Stimulated activated CD8-positive, alpha-beta memory T cell treated with anti-CD3 and anti-CD28 coated beads, Interleukin-15, amount 100 ng/mL, for 1 hour (primary cell): ENCODE measurements at regions not wholly inside any gene's neighbourhood (a gene's known extent, or its start where the extent isn't known, plus 50 kb on each side); places are given as distances from the start of the nearest gene placed in this dataset.

Source experiments
- DNase-seq: peaks from one replicate; pipeline ENCODE4 v3.0.0-alpha.2; 2020; ENCODE audit warnings: low read depth

DNA sequence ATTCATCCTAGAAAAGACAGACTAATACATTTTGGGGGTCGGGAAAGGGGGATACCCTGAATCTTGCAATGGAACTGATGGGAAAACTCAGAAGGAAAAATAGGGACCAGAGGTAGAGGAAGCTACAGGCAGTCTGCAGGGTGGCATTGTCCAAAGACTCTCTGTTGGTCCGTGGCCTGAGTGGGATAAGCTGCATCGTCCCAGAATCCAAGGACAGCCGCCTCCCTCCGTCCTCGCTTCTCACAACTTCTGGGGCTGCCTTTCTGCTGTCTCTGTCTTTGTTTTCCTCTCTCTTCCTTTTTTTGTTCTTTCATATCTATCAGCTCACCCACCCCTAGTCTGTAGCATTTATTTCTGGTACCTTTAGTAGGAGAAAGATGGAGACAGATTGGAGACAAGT, 1052.6 kb upstream of the RBFOX1 start:
- no peak for DNase-seq

DNA sequence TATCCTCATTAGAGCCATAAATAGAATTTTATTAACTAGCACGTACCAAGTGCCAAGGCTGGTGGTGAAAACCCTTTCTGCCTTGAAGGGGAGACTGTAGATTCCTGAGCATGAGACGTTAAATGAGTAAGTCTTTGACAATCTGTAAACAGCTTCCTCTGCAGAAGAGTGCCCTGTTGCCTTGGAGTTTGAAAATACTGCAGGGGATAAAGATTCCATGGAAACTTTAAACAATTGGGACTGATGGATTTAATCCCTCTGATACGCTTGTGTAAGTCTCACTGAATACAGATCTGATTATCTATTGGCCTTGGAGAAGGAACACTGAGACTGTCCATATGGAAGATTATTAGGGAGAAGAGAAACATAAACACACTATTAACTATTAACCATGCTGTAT, 1053.4 kb upstream of the RBFOX1 start:
- no peak for DNase-seq

DNA sequence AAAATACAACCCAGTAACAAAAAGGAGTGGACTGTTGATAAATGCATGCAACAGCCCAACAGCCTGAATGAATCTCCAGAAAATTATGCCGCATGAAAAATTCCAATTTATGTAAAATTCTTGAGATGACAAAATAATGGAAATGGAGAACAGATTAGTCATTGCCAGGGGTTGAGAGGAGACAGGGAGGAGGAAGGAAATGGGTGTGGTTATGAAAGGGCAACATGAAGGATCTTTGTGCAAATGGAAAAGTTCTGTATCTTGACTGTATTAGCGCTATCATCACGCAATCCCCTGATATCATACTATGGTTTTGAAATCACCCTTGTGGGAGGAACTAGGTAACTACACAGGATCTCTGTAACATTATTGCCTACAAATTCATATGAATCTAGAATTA, 1058.3 kb upstream of the RBFOX1 start:
- DNase-seq, result no peak

GRCh38 chr16:6267682-6268081, 1065.0 kb upstream of the RBFOX1 start:
- DNase-seq, result no peak

DNA sequence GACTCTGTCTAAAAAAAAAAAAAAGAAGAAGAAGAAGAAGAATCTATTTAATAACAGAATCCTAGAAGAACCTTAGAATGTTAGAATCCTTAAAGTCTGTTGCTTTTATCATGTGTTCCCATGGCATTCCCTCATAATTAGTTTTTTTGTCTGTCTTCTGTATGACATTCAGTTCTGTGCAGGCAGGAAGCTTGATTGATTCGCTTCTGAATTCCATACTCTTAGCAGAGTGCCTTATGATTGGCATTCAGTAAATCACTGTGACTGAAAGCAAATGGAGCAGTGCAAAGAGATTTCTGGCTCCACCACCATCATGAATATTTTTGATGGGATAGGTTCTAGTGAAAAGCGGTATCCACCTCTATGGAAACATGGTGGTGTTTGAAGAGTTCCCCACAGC, 1065.9 kb upstream of the RBFOX1 start:
- DNase-seq, result no peak

GRCh38 chr16:6265968-6266367, 1066.7 kb upstream of the RBFOX1 start:
- DNase-seq, result no peak

DNA sequence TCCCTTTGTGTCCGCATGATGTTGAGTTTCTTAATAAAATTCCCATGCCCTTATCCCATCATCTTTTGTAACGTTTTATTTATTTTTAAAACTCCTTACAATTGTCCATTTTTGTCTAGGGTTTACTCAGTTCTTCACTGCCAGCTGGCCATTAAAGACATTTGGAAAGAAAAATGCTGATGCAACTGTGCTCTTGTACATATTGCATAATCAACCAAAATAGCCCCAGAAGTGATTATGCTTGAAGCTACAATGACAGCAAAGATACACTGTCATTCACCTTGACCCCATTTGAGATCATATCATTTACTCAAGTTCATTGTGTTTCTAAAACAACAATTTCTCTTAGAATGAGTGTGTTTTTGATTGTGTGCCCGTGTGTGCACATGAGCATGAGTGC, 1074.6 kb upstream of the RBFOX1 start:
- DNase-seq, result no peak

DNA sequence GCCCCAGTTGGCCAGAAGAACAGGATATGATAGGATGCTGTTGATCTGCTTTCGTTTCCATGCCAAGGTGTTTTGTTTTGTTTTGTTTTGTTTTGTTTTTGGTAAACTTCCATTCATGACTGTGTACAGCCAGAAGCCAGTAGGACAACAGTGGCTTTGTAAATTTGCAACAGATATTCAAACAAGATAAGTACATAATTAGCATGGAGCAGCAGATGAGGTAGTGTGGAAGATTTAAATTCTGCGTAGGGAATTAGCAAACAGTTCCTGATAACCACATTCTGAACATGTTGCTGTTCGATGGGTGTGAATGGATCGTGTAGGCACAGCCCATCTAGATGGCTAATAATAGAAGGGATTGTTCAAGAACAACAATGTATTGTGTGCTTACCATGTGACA, 1080.1 kb upstream of the RBFOX1 start:
- DNase-seq, result no peak

DNA sequence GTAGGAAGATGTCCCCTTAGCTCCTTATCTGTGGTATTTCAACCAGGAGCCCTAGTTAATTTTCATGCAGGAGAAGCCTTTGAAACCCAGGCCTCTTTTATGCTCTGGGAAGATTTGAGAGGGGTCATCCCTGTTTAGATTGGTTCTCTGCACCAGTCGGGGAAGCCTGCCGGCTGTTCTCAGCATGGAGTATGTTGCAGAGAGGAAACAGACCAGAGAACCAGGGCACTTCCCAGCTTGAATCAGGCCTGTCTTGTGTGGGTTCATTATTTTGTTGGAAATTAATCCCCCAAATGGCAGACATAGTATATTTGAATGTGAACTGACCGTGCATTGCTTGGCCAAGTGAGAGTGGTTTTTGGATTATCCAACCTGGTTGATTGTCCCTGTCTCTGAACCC, 1082.1 kb upstream of the RBFOX1 start:
- no peak for DNase-seq

DNA sequence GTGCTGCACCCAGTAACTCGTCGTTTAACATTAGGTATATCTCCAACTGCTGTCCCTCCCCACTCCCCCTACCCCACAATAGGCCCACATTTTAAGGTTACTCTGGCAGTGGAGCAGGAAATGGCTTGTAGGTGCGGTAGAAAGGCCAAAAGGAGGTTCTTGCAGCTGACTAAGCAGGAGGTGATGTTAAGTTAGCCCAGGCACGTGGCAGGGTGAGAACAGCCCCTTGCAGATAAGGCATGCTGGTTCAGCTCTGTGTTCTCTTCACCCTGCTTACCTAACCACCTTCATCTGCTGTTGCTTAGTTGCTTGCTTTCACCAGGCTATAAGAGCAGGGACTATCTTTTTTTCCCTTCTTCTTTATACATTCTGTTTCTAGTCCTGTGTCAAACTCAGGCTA, 1082.8 kb upstream of the RBFOX1 start:
- no peak for DNase-seq

- no peak for DNase-seq
Measured at GRCh38 chr16:6248199-6248598, 1084.4 kb upstream of the RBFOX1 start.

DNA sequence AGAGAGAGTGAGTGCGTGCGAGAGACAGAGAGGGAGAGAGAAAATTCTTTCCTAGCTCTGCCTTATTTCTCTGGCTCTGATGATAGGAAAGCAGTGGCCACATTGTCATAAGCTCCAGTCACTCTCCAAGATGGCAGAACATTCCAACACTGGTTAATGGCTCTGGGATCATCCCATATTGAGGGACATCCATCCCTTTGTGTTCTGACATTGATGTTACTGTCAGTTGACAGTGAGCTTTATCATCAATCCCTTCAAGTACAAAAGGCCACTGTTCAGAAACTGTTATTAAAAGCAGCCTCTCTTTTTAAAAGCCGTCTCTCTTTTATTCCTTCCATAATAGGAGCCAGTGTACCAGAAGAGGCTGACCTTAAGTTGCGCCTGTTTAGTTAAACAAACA, 1084.9 kb upstream of the RBFOX1 start:
- no peak for DNase-seq

- no peak for DNase-seq
Measured at GRCh38 chr16:6247150-6247549, 1085.5 kb upstream of the RBFOX1 start.

GRCh38 chr16:6246266-6246665, 1086.4 kb upstream of the RBFOX1 start:
- no peak for DNase-seq

DNA sequence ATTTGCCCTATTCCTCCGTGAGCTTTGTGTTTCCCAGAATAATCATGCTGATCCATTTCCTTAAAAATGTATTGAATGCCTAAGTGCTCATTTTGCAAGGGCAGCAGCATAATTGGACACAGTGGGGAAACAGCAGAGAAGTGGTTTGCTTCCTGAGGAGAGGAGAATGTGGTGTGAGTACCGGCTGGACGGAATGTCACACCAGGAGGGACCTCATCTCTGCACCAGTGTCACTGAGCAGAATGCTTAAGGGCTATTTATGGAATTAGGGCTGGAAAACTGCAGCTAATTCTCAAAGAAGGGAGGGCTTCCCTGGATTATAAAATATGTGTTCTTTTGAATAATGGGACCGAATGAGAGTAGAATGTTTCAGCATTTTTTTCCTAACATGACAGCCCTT, 1100.6 kb upstream of the RBFOX1 start:
- no peak for DNase-seq

DNA sequence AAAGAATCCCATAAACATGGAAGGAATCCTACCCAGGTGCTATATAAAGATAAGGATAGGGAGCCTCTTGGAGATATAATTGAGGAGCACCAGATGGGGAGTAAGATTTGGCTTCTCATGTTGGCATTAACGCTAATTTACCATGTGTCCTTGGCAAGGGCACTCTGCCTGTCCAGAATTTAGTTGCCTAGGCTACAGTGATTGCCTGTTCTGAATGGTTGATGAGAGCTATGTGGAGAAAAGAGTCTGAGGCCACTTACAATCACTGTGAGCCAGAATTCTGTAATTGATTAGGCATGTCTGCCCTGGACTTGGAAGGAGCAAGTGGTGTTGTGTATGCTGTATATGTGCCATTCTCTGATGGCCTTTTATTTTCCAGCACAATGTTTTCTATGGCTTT, 1101.2 kb upstream of the RBFOX1 start:
- no peak for DNase-seq

DNA sequence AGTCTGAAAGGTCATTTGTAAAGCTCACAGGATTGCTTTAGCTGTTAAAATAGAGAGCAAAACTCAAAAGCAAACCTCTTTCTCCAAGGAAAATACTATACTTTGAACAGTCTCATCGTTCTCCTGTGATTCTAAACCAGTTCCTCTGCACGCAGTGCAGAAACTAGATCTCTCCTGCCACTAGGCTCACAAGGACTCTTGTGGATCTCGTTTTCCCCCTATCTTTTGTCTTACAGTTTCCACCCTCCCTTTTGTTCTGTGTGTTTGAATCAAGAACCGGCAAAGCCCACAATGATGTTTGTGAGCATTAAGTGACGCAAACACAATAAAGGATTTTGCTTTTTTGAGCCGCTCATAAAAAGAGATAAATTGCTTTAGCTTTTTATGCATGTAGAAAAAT, 1103.5 kb upstream of the RBFOX1 start:
- no peak for DNase-seq

DNA sequence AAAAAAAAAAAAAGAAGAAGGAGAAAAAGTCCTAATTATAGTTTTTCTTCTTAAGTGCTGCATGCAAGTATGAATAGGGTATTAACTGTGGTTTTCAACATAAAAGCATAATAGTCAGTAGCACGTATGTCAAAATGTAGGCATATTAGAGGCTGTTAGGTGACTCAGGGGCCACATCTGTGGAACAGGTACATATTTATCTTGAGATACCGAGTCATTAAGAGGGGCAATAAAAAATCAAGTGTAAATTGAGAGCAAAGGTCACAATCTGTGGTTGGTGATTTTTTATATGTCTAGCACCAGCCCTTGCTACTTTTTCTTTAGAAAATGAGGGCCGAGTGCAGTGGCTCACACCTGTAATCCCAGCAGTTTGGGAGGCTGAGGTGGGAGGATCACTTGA, 1113.8 kb upstream of the RBFOX1 start:
- DNase-seq, result no peak

DNA sequence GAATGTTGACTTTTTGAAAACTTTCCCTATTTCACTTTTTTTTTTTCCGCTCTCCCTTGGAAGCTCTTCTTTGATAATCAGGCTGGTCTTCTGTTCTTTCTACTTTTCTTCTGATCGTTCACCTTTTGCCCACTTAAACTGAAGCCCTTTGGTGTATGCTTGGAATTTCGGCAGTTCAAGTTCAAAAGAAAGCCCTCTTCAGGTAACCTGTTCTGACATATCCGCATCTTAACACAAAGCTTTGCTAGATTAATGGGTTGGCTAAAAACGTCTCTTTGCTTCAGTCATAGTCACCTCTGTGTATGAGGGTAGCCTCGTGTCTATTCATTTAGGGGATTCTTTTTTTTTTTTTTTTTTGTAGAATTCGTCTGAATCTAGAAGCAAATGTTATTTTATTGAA, 1115.8 kb upstream of the RBFOX1 start:
- no peak for DNase-seq

DNA sequence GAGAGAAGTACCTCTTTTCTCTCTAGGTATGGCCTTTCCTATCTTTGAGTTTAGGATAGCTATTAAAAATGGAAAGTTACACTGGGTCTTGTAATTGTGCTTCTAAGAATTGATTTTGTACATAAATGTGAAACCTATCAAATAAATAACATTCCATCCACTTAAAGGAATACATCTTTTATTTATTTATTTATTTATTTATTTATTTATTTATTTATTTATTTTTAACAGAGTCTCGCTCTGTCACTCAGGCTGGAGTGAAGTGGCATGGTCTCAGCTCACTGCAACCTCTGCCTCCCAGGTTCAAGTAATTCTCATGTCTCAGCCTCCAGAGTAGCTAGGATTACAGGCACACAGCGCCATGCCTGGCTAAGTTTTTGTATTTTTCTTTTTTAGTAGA, 1114.0 kb upstream of the EEF2KMT start:
- DNase-seq, result no peak

- DNase-seq, result no peak
Measured at GRCh38 chr16:6209355-6209930, 1111.8 kb upstream of the EEF2KMT start.

- no peak for DNase-seq
Measured at GRCh38 chr16:6207580-6207979, 1110.0 kb upstream of the EEF2KMT start.

GRCh38 chr16:6207124-6207523, 1109.5 kb upstream of the EEF2KMT start:
- DNase-seq, result no peak

DNA sequence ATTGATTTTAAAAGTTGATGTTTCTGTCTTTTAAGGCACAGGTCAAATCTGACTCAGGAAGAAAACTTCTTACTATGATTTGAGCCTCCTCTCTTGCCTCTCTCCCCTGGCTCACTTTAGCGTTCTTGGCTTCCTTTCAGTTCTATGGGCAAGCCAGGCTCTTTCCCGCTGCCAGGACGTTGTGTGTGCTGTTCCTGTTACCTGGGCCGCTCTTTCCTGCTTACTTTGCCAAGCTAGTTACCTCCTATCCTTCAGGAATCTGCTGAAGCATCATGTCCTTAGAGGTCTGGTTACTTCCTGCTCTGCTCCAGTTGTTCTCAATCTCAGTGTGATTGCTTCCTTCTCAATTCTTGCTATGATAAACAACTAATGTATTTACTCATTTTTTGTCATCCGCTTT, 1108.5 kb upstream of the EEF2KMT start:
- no peak for DNase-seq

DNA sequence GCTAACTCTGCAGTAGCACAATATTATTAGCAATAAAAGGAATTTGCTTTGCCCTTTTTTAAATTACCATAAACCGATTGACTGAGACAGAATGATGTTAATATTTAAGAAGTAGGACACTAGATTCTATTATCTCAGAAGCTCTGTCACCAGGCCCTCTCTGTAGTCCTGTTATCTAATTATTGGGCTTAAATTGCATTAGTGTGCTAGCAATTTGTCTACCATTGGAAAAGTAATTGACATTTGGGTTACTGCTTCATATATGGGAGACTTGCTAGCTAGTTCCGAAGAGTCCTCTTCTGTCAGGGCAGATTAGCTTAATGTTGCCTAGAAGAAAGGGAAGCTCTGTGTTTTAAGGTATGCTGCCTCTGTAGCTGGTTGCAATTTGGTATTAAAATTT, 1107.3 kb upstream of the EEF2KMT start:
- DNase-seq, result no peak
